H9 (cell line): ENCODE measurements at regions not wholly inside any gene's neighbourhood (a gene's known extent, or its start where the extent isn't known, plus 50 kb on each side); places are given as distances from the start of the nearest gene placed in this dataset.

ENCODE experiments used
- DNase-seq: peaks from one replicate; pipeline ENCODE4 v3.0.0-alpha.2; 2017
- H2AFZ ChIP-seq: one replicate; pipeline ENCODE4 v1.6.1; 2013; ENCODE audit warnings: mild to moderate bottlenecking, low read length, control low read depth, moderate library complexity
- H2AK5ac ChIP-seq: 2 replicates; pipeline ENCODE4 v1.6.1; 2013; ENCODE audit warnings: low read length, control low read depth, mixed read lengths; ENCODE audit not compliant: insufficient read length
- H2BK120ac ChIP-seq: one replicate; pipeline ENCODE4 v1.6.1; 2013; ENCODE audit warnings: low read depth, mild to moderate bottlenecking, low read length, control low read depth, inconsistent platforms; ENCODE audit not compliant: poor library complexity, severe bottlenecking
- H2BK12ac ChIP-seq: 2 replicates; pipeline ENCODE4 v1.6.1; 2013; ENCODE audit warnings: low read length, control low read depth, mixed read lengths, low read depth; ENCODE audit not compliant: insufficient read length
- H2BK15ac ChIP-seq: 2 replicates; pipeline ENCODE4 v1.6.1; 2013; ENCODE audit warnings: low read depth, low read length, control low read depth
- H2BK20ac ChIP-seq: one replicate; pipeline ENCODE4 v1.6.1; 2013; ENCODE audit warnings: low read depth, mild to moderate bottlenecking, low read length, control low read depth, inconsistent platforms; ENCODE audit not compliant: poor library complexity, severe bottlenecking
- H2BK5ac ChIP-seq: 2 replicates; pipeline ENCODE4 v1.6.1; 2013; ENCODE audit warnings: low read length, control low read depth, mixed read lengths; ENCODE audit not compliant: insufficient read length
- H3K14ac ChIP-seq: 2 replicates; pipeline ENCODE4 v1.6.1; 2013; ENCODE audit warnings: low read length, control low read depth; ENCODE audit not compliant: insufficient read depth
- H3K18ac ChIP-seq: 2 replicates; pipeline ENCODE4 v1.6.1; 2013; ENCODE audit warnings: low read depth, mild to moderate bottlenecking, mixed read lengths, low read length, control low read depth; ENCODE audit not compliant: insufficient read length
- H3K23ac ChIP-seq: 2 replicates; pipeline ENCODE4 v1.6.1; 2013; ENCODE audit warnings: low read length, control low read depth, mixed read lengths, low read depth; ENCODE audit not compliant: insufficient read length
- H3K23me2 ChIP-seq: 2 replicates; pipeline ENCODE4 v1.6.1; 2013; ENCODE audit warnings: low read depth, mild to moderate bottlenecking, mixed read lengths, low read length, control low read depth; ENCODE audit not compliant: insufficient read length, poor library complexity, severe bottlenecking
- H3K27ac ChIP-seq: 2 replicates; pipeline ENCODE4 v1.5.1; 2013; ENCODE audit warnings: low read length, control low read depth, mixed read lengths, low read depth; ENCODE audit not compliant: insufficient read length
- H3K27me3 ChIP-seq: 2 replicates; pipeline ENCODE4 v1.6.1; 2013; ENCODE audit warnings: low read length, control low read depth, inconsistent platforms; ENCODE audit not compliant: insufficient read depth
- H3K4ac ChIP-seq: 2 replicates; pipeline ENCODE4 v1.6.1; 2013; ENCODE audit warnings: low read depth, mild to moderate bottlenecking, control low read depth, inconsistent platforms, low read length, moderate library complexity
- H3K4me1 ChIP-seq: 2 replicates; pipeline ENCODE4 v1.6.1; 2013; ENCODE audit warnings: low read length, control low read depth, inconsistent platforms; ENCODE audit not compliant: insufficient read depth
- H3K4me2 ChIP-seq: 2 replicates; pipeline ENCODE4 v1.6.1; 2013; ENCODE audit warnings: low read length, control low read depth, mixed read lengths; ENCODE audit not compliant: insufficient read length, insufficient read depth
- H3K56ac ChIP-seq: 2 replicates; pipeline ENCODE4 v1.6.1; 2013; ENCODE audit warnings: low read depth, mild to moderate bottlenecking, mixed read lengths, low read length, control low read depth; ENCODE audit not compliant: insufficient read length
- H3K79me1 ChIP-seq: 2 replicates; pipeline ENCODE4 v1.6.1; 2013; ENCODE audit warnings: low read depth, mild to moderate bottlenecking, moderate library complexity, low read length, control low read depth, inconsistent platforms; ENCODE audit not compliant: insufficient read depth, poor library complexity, severe bottlenecking
- H3K79me2 ChIP-seq: 2 replicates; pipeline ENCODE4 v1.6.1; 2013; ENCODE audit warnings: low read length, control low read depth, inconsistent platforms; ENCODE audit not compliant: insufficient read depth
- H3K9ac ChIP-seq: 2 replicates; pipeline ENCODE4 v1.6.1; 2013; ENCODE audit warnings: low read length, control low read depth, mixed read lengths; ENCODE audit not compliant: insufficient read length; ENCODE audit errors: extremely low read depth
- H3K9me3 ChIP-seq: one replicate; pipeline ENCODE4 v1.6.1; 2013; ENCODE audit warnings: low read depth, low read length, inconsistent platforms; ENCODE audit not compliant: control insufficient read depth
- H3T11ph ChIP-seq: one replicate; pipeline ENCODE4 v1.6.1; 2013; ENCODE audit warnings: mild to moderate bottlenecking, low read length, control low read depth, inconsistent platforms
- H4K20me1 ChIP-seq: one replicate; pipeline ENCODE4 v1.6.1; 2013; ENCODE audit not compliant: control insufficient read depth, insufficient read length, insufficient read depth
- H4K5ac ChIP-seq: 2 replicates; pipeline ENCODE4 v1.6.1; 2013; ENCODE audit warnings: low read depth, mild to moderate bottlenecking, mixed read lengths, low read length, control low read depth; ENCODE audit not compliant: insufficient read length
- H4K8ac ChIP-seq: replicated peaks from 2 replicates; pipeline ENCODE4 v1.6.1; 2013; ENCODE audit warnings: low read length, control low read depth, mixed read lengths, low read depth; ENCODE audit not compliant: insufficient read length
- H4K91ac ChIP-seq: 2 replicates; pipeline ENCODE4 v1.6.1; 2013; ENCODE audit warnings: low read depth, mild to moderate bottlenecking, moderate library complexity, mixed read lengths, low read length, control low read depth; ENCODE audit not compliant: insufficient read length
- H3K27ac Mint-ChIP-seq, 3 experiments: 2 replicates in 2 of 3; 3 replicates in 1 of 3; pipeline ENCODE4 v1.8.0; 2020 to 2021; ENCODE audit warnings: mixed read lengths in 3 of 3, mild to moderate bottlenecking in 1 of 3, moderate library complexity in 1 of 3
- H3K27me3 Mint-ChIP-seq: 2 replicates; pipeline ENCODE4 v1.8.0; 2021; ENCODE audit warnings: low read depth, mild to moderate bottlenecking, moderate library complexity, mixed read lengths
- H3K36me3 Mint-ChIP-seq, 3 experiments: 2 replicates in 2 of 3; 3 replicates in 1 of 3; pipeline ENCODE4 v1.8.0; 2020 to 2021; ENCODE audit warnings: low read depth in 3 of 3, mixed read lengths in 3 of 3; ENCODE audit not compliant: insufficient read depth in 1 of 3
- H3K4me1 Mint-ChIP-seq, 2 experiments: 2 replicates each; pipeline ENCODE4 v1.8.0; 2020; ENCODE audit warnings: mixed read lengths in 2 of 2
- H3K4me3 Mint-ChIP-seq, 2 experiments: 2 replicates in 1 of 2; 3 replicates in 1 of 2; pipeline ENCODE4 v1.8.0; 2020 to 2021; ENCODE audit warnings: mild to moderate bottlenecking in 2 of 2, mixed read lengths in 2 of 2, moderate library complexity in 1 of 2
- H3K9me3 Mint-ChIP-seq, 2 experiments: 2 replicates in 1 of 2; 3 replicates in 1 of 2; pipeline ENCODE4 v1.8.0; 2020; ENCODE audit warnings: mild to moderate bottlenecking in 2 of 2, mixed read lengths in 2 of 2, moderate library complexity in 1 of 2
- TF ChIP-seq, protein P1 (sequence below): fragments of 200-600 bp; sonication (generic); conservative IDR thresholded peaks from 3 replicates; pipeline ENCODE4 v1.8.0; 2021; ENCODE audit warnings: antibody characterized with exemption, mild to moderate bottlenecking

DNA sequence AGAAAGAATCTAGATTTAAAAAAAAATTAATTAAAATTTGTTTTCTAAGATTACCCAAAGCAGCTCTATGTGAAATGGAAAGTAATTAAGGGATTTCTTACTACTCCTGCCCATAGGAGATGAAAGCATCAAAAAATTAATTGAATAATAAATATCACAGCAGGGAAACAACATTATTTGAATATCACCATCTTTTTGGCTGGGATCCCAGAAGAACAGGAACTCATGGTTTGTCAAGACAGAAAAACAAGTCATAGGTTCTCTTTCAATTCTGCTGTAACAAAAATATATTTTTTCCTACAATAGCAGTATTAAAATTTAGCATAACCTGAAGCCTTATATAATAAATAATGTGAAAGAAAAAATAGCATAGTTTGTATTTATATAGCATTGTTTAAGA lies 1713.4 kb downstream of the NCAM2 start:
- H4K91ac ChIP-seq = no peak overlapping the region
- no peak overlapping the region for H3K27ac Mint-ChIP-seq
- no peak overlapping the region for H2BK12ac ChIP-seq
- H3K14ac ChIP-seq = no peak overlapping the region
- H3K27me3 ChIP-seq = no peaks in the 10 kb centered on the region
- no peak overlapping the region for H3K4me3 Mint-ChIP-seq
- no peak overlapping the region for H4K8ac ChIP-seq
- no peak overlapping the region for H2BK120ac ChIP-seq
- no peak overlapping the region for H2AK5ac ChIP-seq
- H3K36me3 Mint-ChIP-seq = peaks cover 3 to 23% (median 6%) of the 10 kb centered on the region in 3 experiments; a peak in 6 of 7 replicates
- no peaks in the 10 kb centered on the region for H3K9me3 ChIP-seq
- H3K9me3 Mint-ChIP-seq = peaks cover 38 to 41% of the 10 kb centered on the region in 2 experiments
- H3K27me3 Mint-ChIP-seq = no peaks in the 10 kb centered on the region
- H3K27ac ChIP-seq = no peak overlapping the region
- no peak overlapping the region for H2BK20ac ChIP-seq
- H3K56ac ChIP-seq = no peak overlapping the region
- no peak overlapping the region for H4K5ac ChIP-seq
- TF ChIP-seq, protein P1, sequence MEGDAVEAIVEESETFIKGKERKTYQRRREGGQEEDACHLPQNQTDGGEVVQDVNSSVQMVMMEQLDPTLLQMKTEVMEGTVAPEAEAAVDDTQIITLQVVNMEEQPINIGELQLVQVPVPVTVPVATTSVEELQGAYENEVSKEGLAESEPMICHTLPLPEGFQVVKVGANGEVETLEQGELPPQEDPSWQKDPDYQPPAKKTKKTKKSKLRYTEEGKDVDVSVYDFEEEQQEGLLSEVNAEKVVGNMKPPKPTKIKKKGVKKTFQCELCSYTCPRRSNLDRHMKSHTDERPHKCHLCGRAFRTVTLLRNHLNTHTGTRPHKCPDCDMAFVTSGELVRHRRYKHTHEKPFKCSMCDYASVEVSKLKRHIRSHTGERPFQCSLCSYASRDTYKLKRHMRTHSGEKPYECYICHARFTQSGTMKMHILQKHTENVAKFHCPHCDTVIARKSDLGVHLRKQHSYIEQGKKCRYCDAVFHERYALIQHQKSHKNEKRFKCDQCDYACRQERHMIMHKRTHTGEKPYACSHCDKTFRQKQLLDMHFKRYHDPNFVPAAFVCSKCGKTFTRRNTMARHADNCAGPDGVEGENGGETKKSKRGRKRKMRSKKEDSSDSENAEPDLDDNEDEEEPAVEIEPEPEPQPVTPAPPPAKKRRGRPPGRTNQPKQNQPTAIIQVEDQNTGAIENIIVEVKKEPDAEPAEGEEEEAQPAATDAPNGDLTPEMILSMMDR = no peak
- H4K20me1 ChIP-seq = no peaks in the 10 kb centered on the region
- no peaks in the 10 kb centered on the region for H3K4me1 ChIP-seq
- H2BK5ac ChIP-seq = no peak overlapping the region
- no peak overlapping the region for H3K9ac ChIP-seq
- H3K4ac ChIP-seq = no peak overlapping the region
- no peak overlapping the region for H3K23ac ChIP-seq
- H2AFZ ChIP-seq = no peak overlapping the region
- no peaks in the 10 kb centered on the region for H3K79me2 ChIP-seq
- no peak overlapping the region for H2BK15ac ChIP-seq
- no peaks in the 10 kb centered on the region for H3K23me2 ChIP-seq
- no peak overlapping the region for H3K4me2 ChIP-seq
- DNase-seq = no peak
- H3T11ph ChIP-seq = no peak overlapping the region
- H3K79me1 ChIP-seq = no peaks in the 10 kb centered on the region
- no peak overlapping the region for H3K18ac ChIP-seq
- H3K4me1 Mint-ChIP-seq = no peaks in the 10 kb centered on the region
